ENCODE measurements at regions not wholly inside any gene's neighbourhood (a gene's known extent, or its start where the extent isn't known, plus 50 kb on each side); places are given as distances from the start of the nearest gene placed in this dataset.

DNA sequence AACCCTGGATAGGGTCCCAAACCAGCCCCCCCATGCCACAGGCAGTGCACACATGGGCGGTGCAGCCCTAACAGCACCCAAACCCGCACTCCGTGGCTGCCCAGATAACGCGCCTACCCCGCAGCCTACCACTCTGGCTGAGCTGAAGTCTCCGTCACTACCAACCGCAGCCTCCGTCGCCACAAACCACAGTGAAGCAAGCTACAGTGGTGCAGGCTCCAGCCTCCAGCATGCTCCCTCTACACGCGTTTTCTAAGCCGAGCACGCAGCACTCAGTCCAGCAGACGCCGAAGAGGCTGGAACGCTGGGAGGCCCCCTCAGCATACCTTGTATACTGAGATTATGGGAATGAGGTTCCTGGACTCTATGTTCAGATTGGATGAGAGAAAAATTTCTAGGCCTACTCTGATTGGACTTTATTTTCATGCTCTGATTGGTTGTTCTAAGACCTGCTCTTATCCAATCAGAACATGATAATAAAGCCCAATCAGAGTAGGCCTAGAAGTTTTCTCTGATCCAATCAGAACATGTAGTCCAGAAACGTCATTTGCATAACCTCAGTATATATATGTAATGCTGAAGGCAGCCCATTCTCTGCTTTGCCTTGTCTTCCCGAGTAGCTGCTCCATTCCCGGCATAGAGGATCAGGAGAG, 56.7 kb upstream of the C1QTNF9B start:
- Histone ChIP-seq H3K27me3 (no peaks in the 10 kb centered on the region), H3K9me3 (no peaks in the 10 kb centered on the region), H3K27ac (no peak overlapping the region), H3K4me1 (peaks cover 0 to 6% (median 0%) of the 10 kb centered on the region in 4 donors), H3K36me3 (no peaks in the 10 kb centered on the region), H3K4me3 (no peak overlapping the region)
- WGBS, 2 donors: 89 to 91% methylated on average over 20 of the region's 20 CpGs
- DNase-seq (ENCODE audit: low spot score in 2 of 2): no peak
- TF ChIP-seq POLR2A (IDR thresholded peaks at IDR 0.05): no peak

DNA sequence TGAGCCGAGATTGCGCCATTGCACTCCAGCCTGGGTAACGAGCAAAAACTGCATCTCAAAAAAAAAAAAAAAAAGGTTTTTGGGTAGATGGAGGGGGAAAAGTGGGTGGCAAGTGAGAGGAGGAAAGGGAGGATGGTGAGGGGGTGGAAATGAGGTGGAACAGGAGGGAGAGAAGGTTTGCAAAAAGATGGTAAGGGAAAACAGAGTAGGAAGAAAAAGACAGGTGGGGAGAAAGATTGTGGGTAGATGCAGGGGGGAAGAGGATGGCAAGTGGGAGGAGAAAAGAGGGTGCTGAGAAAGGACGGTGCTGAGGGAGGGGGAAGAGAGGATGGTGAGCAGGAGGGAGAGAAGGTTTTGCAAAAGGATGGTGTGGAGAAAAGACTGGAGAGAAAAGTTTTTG, 57.8 kb upstream of the C1QTNF9B start:
- WGBS, 2 donors: 85% methylated on average over 4 of the region's 4 CpGs
- DNase-seq (ENCODE audit: low spot score in 2 of 2): no peak

DNA sequence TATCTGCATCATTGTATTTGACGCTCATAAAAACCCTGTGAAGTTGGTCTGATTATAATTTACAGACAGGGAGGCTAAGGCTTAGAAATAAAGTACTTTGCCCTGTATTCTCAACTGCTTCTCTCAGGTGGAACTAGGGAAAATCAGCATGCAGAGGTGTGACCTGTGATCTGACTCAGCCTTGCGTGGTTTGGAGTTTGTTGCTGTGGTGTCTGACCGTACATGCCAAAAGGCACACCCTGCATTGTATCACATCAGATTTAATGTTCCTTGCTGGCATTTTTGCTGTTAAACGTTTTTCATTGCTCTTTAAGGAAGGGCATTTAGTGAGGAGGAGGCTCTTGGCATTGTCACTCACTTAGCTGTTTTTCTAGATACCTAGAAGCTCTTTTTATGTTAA, 58.8 kb upstream of the C1QTNF9B start:
- no peak for DNase-seq (ENCODE audit: low spot score in 2 of 2)
- Histone ChIP-seq H3K9me3 (no peaks in the 10 kb centered on the region), H3K27me3 (no peaks in the 10 kb centered on the region), H3K27ac (no peak overlapping the region), H3K36me3 (no peaks in the 10 kb centered on the region), H3K4me1 (peaks cover 0 to 6% (median 0%) of the 10 kb centered on the region in 4 donors), H3K4me3 (no peak overlapping the region)
- TF ChIP-seq EP300 (IDR thresholded peaks at IDR 0.05) (no peak), POLR2A (IDR thresholded peaks at IDR 0.05) (no peak)
- TF ChIP-seq, protein P1, sequence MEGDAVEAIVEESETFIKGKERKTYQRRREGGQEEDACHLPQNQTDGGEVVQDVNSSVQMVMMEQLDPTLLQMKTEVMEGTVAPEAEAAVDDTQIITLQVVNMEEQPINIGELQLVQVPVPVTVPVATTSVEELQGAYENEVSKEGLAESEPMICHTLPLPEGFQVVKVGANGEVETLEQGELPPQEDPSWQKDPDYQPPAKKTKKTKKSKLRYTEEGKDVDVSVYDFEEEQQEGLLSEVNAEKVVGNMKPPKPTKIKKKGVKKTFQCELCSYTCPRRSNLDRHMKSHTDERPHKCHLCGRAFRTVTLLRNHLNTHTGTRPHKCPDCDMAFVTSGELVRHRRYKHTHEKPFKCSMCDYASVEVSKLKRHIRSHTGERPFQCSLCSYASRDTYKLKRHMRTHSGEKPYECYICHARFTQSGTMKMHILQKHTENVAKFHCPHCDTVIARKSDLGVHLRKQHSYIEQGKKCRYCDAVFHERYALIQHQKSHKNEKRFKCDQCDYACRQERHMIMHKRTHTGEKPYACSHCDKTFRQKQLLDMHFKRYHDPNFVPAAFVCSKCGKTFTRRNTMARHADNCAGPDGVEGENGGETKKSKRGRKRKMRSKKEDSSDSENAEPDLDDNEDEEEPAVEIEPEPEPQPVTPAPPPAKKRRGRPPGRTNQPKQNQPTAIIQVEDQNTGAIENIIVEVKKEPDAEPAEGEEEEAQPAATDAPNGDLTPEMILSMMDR (IDR thresholded peaks at IDR 0.05): no peak
- 45 to 46% methylated on average over 4 of the region's 4 CpGs for WGBS, 2 donors

More for the DNA sequence above, 57.8 kb upstream of the C1QTNF9B start:
- no peak for TF ChIP-seq POLR2A (IDR thresholded peaks at IDR 0.05)
- TF ChIP-seq, protein P1 (IDR thresholded peaks at IDR 0.05): no peak
- TF ChIP-seq EP300 (IDR thresholded peaks at IDR 0.05): no peak
- Histone ChIP-seq H3K27ac (no peak overlapping the region), H3K9me3 (no peaks in the 10 kb centered on the region), H3K27me3 (no peaks in the 10 kb centered on the region), H3K36me3 (no peaks in the 10 kb centered on the region), H3K4me3 (no peak overlapping the region), H3K4me1 (peaks cover 0 to 6% (median 0%) of the 10 kb centered on the region in 4 donors)

DNA sequence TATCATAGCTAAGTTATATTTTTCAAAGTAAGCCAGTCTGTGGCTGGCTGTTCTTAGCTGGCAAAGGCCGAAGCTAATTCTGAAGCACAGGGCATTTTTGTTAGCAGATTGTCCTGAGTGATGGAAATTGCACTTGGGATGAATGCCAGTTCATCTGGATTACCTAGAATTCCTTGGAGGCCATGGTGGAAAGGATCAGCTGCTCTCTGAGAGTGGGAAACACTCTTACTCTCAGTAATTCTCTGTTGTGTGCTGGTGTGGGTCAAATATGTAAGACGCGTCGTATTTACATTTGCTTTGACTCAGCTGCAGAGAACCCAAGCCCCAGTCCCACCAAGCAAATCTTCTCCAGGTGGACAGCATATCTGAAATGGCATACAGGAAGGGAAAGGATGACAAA, 60.7 kb upstream of the C1QTNF9B start:
- H3K4me3 ChIP-seq: no peak overlapping the region
- H3K36me3 ChIP-seq: no peaks in the 10 kb centered on the region
- no peaks in the 10 kb centered on the region for H3K9me3 ChIP-seq
- H3K4me1 ChIP-seq: peaks cover 0 to 6% (median 0%) of the 10 kb centered on the region in 4 donors
- TF ChIP-seq EP300 (IDR thresholded peaks at IDR 0.05) (no peak), POLR2A (IDR thresholded peaks at IDR 0.05) (no peak)
- TF ChIP-seq, protein P1 (IDR thresholded peaks at IDR 0.05): no peak
- no peak for DNase-seq (ENCODE audit: low spot score in 2 of 2)
- H3K27ac ChIP-seq: no peak overlapping the region
- H3K27me3 ChIP-seq: no peaks in the 10 kb centered on the region
- WGBS, 2 donors: 74 to 85% methylated on average over 4 of the region's 4 CpGs

GRCh38 chr13:23959231-23959862, 62.0 kb upstream of the C1QTNF9B start:
- no peak overlapping the region for H3K27ac ChIP-seq
- TF ChIP-seq EP300 (IDR thresholded peaks at IDR 0.05): no peak
- TF ChIP-seq, protein P1 (IDR thresholded peaks at IDR 0.05): no peak
- no peak for TF ChIP-seq POLR2A (IDR thresholded peaks at IDR 0.05)

More at GRCh38 chr13:23959231-23959862, 62.0 kb upstream of the C1QTNF9B start:
- Histone ChIP-seq H3K27me3 (no peaks in the 10 kb centered on the region), H3K4me3 (no peak overlapping the region), H3K9me3 (no peaks in the 10 kb centered on the region), H3K4me1 (peaks cover 0 to 6% (median 0%) of the 10 kb centered on the region in 4 donors), H3K36me3 (no peaks in the 10 kb centered on the region)
- WGBS, 2 donors: 66 to 80% methylated on average over 2 of the region's 2 CpGs
- no peak for DNase-seq (ENCODE audit: low spot score in 2 of 2)
